ENCODE measurements at regions not wholly inside any gene's neighbourhood (a gene's known extent, or its start where the extent isn't known, plus 50 kb on each side); places are given as distances from the start of the nearest gene placed in this dataset.
"Not testable (repeated sequence)": the region's sequence is repeated elsewhere in the genome, so short reads cannot be mapped to it uniquely, and the experiment has no call there.

GRCh38 chr12:3418609-3419390 is 72.2 kb upstream of the PRMT8 start:
- no peak for DNase-seq (ENCODE audit: low read depth in 1 of 2, low spot score in 2 of 2)
- H3K36me3 ChIP-seq: no peaks in the 10 kb centered on the region
- H3K27me3 ChIP-seq (replicated peaks): peaks cover 2% of the 10 kb centered on the region; the same call in 1 of the 2 replicates

DNA sequence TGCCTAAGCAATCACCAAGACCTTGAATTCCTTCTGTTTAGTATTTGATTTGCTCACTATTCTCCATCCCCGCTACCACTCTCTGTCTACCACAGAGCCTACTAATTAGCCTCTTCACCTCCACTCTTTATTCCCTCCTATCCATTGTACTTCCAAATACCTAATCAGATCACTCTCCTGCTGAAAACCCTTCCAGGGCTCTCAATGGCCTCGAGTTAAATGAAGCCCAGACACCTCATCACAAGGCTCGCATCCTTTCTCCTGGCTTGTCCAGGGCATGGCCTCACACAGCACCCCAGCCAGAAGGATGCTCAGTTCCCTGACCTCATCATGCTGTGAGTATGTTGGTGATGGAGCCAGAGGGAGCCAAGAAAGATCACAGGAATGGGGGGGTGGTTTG is 71.4 kb upstream of the PRMT8 start:
- no peaks in the 10 kb centered on the region for H3K9me3 ChIP-seq (replicated peaks)
- no peak overlapping the region for H3K27ac ChIP-seq
- no peak for DNase-seq (ENCODE audit: low read depth in 1 of 2, low spot score in 2 of 2)
- H3K4me3 ChIP-seq: no peak overlapping the region
- no peaks in the 10 kb centered on the region for H3K36me3 ChIP-seq
- peaks cover 2% of the 10 kb centered on the region; the same call in 1 of the 2 replicates for H3K27me3 ChIP-seq (replicated peaks)
- no peaks in the 10 kb centered on the region for H3K4me1 ChIP-seq (replicated peaks)

More at GRCh38 chr12:3418609-3419390, 72.2 kb upstream of the PRMT8 start:
- Histone ChIP-seq H3K4me1 (replicated peaks) (no peaks in the 10 kb centered on the region), H3K9me3 (replicated peaks) (no peaks in the 10 kb centered on the region), H3K27ac (no peak overlapping the region), H3K4me3 (no peak overlapping the region)

- Histone ChIP-seq H3K27me3 (replicated peaks) (peaks cover 2% of the 10 kb centered on the region), H3K4me3 (no peak overlapping the region), H3K4me1 (replicated peaks) (no peaks in the 10 kb centered on the region)
These were observed 70.3 kb upstream of the PRMT8 start for GRCh38 chr12:3420693-3421092.

GRCh38 chr12:3421191-3421978 is 69.6 kb upstream of the PRMT8 start:
- no peaks in the 10 kb centered on the region for H3K4me1 ChIP-seq (replicated peaks)
- H3K9me3 ChIP-seq (replicated peaks): no peaks in the 10 kb centered on the region
- DNase-seq (ENCODE audit: low read depth in 1 of 2, low spot score in 2 of 2): no peak
- H3K27me3 ChIP-seq (replicated peaks): no peaks in the 10 kb centered on the region; the same call in 1 of the 2 replicates
- no peak overlapping the region for H3K4me3 ChIP-seq
- H3K27ac ChIP-seq: no peak overlapping the region
- H3K36me3 ChIP-seq: no peaks in the 10 kb centered on the region

More at GRCh38 chr12:3420693-3421092, 70.3 kb upstream of the PRMT8 start:
- Histone ChIP-seq H3K36me3 (no peaks in the 10 kb centered on the region), H3K9me3 (replicated peaks) (no peaks in the 10 kb centered on the region), H3K27ac (no peak overlapping the region)
- DNase-seq (ENCODE audit: low read depth in 1 of 2, low spot score in 2 of 2): no peak

- H3K36me3 ChIP-seq; H3K27me3 ChIP-seq (replicated peaks); H3K9me3 ChIP-seq (replicated peaks); H3K4me1 ChIP-seq (replicated peaks); H3K27ac ChIP-seq; H3K4me3 ChIP-seq; DNase-seq (ENCODE audit: low read depth in 1 of 2, low spot score in 2 of 2): not testable (repeated sequence)
These were observed 66.2 kb upstream of the PRMT8 start for GRCh38 chr12:3424796-3425195.

DNA sequence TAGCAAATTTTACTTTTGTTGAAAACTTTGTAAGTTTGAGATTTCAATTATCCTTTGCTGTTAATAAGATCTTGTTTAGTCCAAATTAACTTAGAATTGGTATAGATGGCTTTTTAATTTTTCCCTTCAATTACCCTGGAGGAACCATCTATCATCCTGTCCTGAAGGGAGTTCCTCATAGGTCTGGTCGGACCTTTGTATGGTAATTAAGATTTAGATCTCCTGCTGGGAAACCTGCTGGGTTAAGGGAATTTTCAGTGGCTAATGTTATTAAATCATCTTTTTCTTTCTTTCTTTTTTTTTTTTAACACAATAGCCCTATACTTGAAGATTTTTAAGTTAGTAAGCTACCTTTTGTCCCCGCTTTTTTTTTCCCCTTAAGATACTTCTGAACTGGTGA is 63.0 kb upstream of the PRMT8 start:
- Histone ChIP-seq H3K36me3 (no peaks in the 10 kb centered on the region), H3K4me3 (no peak overlapping the region), H3K27ac (no peak overlapping the region), H3K4me1 (replicated peaks) (no peaks in the 10 kb centered on the region), H3K9me3 (replicated peaks) (no peaks in the 10 kb centered on the region), H3K27me3 (replicated peaks) (peaks cover 3% of the 10 kb centered on the region; the same call in 1 of the 2 replicates)
- no peak for DNase-seq (ENCODE audit: low read depth in 1 of 2, low spot score in 2 of 2)

DNA sequence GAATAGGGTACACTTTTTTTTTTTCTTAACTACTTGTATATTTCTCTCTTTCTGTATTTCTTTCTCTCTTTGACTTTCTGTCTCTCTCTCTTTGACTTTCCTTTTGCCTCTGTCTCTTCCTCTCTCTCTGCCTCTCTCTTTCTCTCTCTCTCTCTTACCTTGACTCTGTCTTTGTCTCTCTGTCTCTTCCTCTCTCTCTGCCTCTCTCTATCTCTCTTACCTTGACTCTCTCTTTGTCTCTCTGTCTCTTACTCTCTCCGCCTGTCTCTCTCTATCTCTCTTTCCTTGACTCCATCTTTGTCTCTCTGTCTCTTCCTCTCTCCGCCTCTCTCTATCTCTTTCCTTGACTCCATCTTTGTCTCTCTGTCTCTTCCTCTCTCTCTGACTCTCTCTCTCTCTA is 62.4 kb upstream of the PRMT8 start:
- Histone ChIP-seq H3K36me3 (no peaks in the 10 kb centered on the region), H3K4me1 (replicated peaks) (no peaks in the 10 kb centered on the region), H3K27ac (no peak overlapping the region), H3K27me3 (replicated peaks) (peaks cover 3% of the 10 kb centered on the region; the same call in 1 of the 2 replicates), H3K9me3 (replicated peaks) (no peaks in the 10 kb centered on the region), H3K4me3 (no peak overlapping the region)
- DNase-seq (ENCODE audit: low read depth in 1 of 2, low spot score in 2 of 2): no peak

DNA sequence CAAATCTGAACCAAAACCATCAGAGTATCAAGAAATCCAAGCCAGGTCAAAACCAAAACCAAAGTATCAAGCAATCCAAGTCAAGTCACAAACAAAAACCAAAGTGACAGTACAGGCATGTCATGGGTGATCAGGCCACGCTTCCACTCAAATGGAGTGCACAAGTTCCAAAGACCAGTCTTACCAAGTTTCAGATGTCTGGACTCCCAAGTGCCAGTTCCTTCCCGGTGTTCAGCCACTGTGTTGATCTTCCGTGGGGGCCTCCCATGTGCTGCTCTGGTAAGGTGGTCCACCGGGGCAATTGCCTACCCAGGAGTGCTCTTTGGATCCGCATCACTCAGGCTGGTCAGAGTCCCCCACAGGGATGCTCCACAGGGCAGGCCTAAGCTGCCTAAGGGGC is 61.5 kb upstream of the PRMT8 start:
- DNase-seq (ENCODE audit: low read depth in 1 of 2, low spot score in 2 of 2); H3K36me3 ChIP-seq; H3K9me3 ChIP-seq (replicated peaks); H3K4me3 ChIP-seq; H3K27ac ChIP-seq; H3K27me3 ChIP-seq (replicated peaks); H3K4me1 ChIP-seq (replicated peaks): not testable (repeated sequence)

- H3K4me1 ChIP-seq (replicated peaks): no peaks in the 10 kb centered on the region
- H3K9me3 ChIP-seq (replicated peaks): no peaks in the 10 kb centered on the region
- 0 out of 2 replicates have a peak, but pooled peaks cover 3% of the 10 kb centered on the region for H3K27me3 ChIP-seq (replicated peaks)
- DNase-seq (ENCODE audit: low read depth in 1 of 2, low spot score in 2 of 2): no peak
- no peaks in the 10 kb centered on the region for H3K36me3 ChIP-seq
- no peak overlapping the region for H3K4me3 ChIP-seq
- no peak overlapping the region for H3K27ac ChIP-seq
These were observed 59.3 kb upstream of the PRMT8 start for GRCh38 chr12:3431686-3432085.

DNA sequence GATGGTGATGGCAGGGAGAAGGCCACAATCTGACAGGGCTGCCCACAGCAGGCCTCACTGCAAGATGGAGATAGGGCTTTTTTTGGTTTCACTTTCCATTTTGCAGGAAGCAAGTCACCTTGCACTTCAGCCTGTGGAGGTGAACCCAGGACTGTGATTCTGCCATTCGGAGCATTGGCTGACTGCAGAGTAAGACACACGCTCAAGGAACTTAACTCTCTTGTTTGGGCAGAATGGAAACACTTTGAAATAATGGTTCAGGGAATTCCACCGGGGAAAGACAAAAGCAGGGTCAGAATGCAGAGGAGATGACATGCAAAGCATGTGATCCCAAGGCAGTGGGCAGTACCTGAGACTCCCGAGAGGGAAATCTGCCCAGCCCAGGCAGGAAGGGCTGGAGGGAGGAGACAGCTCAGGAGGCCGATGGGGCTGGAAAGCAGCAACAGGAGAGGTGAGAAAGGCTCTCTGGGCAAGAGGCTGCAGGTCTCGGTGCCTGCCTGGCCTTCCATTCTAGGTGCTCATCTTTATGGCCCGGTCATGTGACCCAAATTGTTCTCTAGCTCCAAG is 58.7 kb upstream of the PRMT8 start:
- Histone ChIP-seq H3K4me3 (no peak overlapping the region), H3K27me3 (replicated peaks) (0 out of 2 replicates have a peak, but pooled peaks cover 3% of the 10 kb centered on the region), H3K9me3 (replicated peaks) (no peaks in the 10 kb centered on the region), H3K27ac (no peak overlapping the region), H3K4me1 (replicated peaks) (no peaks in the 10 kb centered on the region), H3K36me3 (no peaks in the 10 kb centered on the region)
- no peak for DNase-seq (ENCODE audit: low read depth in 1 of 2, low spot score in 2 of 2)

- Histone ChIP-seq H3K36me3 (no peaks in the 10 kb centered on the region), H3K4me3 (no peak overlapping the region), H3K4me1 (replicated peaks) (no peaks in the 10 kb centered on the region), H3K9me3 (replicated peaks) (no peaks in the 10 kb centered on the region), H3K27ac (no peak overlapping the region), H3K27me3 (replicated peaks) (no peaks in the 10 kb centered on the region)
- DNase-seq (ENCODE audit: low read depth in 1 of 2, low spot score in 2 of 2): no peak
These were observed 58.1 kb upstream of the PRMT8 start for GRCh38 chr12:3432868-3433267.

- H3K27me3 ChIP-seq (replicated peaks): peaks cover 21% of the 10 kb centered on the region
- H3K27ac ChIP-seq: no peak overlapping the region
- DNase-seq (ENCODE audit: low read depth in 1 of 2, low spot score in 2 of 2): no peak
- no peaks in the 10 kb centered on the region for H3K4me1 ChIP-seq (replicated peaks)
- no peaks in the 10 kb centered on the region for H3K9me3 ChIP-seq (replicated peaks)
- H3K36me3 ChIP-seq: no peaks in the 10 kb centered on the region
- no peak overlapping the region for H3K4me3 ChIP-seq
These were observed 54.4 kb upstream of the PRMT8 start for GRCh38 chr12:3436461-3437065.

DNA sequence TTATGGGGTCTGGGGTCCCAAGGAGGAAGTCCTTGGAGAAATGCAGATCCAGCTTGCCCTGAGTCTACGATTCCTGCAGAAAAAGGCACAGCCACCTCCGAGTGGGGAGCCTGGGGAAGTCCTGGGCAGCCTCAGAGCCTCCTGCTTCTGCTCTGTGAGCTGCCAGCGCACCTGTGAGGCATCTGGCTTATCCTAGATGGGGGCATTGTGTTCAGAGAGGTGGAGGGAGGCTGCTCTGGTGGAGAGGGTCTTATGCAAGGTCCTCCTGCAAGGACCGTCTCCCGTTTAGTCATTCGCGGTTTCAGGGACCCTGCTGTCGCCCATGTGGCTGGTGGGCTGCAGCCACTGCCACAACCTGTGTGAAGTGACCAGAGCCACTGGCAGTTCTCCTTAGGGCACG is 53.0 kb upstream of the PRMT8 start:
- Histone ChIP-seq H3K27me3 (replicated peaks) (peaks cover 26% of the 10 kb centered on the region), H3K4me3 (no peak overlapping the region), H3K9me3 (replicated peaks) (no peaks in the 10 kb centered on the region), H3K27ac (no peak overlapping the region), H3K36me3 (no peaks in the 10 kb centered on the region), H3K4me1 (replicated peaks) (no peaks in the 10 kb centered on the region)
- no peak for DNase-seq (ENCODE audit: low read depth in 1 of 2, low spot score in 2 of 2)

DNA sequence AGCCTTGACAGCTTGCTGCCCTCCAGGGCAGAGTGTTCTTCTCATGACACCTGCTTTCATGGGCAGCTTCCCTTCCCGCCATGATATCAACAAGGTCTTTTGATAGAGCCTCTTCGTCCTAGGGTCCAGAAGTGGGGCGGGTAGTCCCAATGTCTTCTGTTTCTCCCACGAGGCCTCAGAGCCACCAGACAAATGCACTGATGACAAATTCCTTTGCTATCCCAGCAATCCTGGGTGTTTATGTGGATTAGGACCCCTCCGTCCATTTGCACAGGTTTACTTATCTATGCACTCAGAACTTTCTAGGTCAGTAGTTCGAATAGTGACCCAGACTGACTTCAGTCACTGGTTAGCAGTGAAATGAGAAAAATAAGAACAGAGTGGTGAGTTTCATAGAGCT is 52.6 kb upstream of the PRMT8 start:
- no peak for DNase-seq (ENCODE audit: low read depth in 1 of 2, low spot score in 2 of 2)
- Histone ChIP-seq H3K27ac (no peak overlapping the region), H3K36me3 (no peaks in the 10 kb centered on the region), H3K4me3 (no peak overlapping the region), H3K27me3 (replicated peaks) (peaks cover 26% of the 10 kb centered on the region), H3K4me1 (replicated peaks) (no peaks in the 10 kb centered on the region), H3K9me3 (replicated peaks) (no peaks in the 10 kb centered on the region)

All from SJSA1 (cell line).